SJSA1 (cell line): ENCODE measurements at regions not wholly inside any gene's neighbourhood (a gene's known extent, or its start where the extent isn't known, plus 50 kb on each side); places are given as distances from the start of the nearest gene placed in this dataset.

Experiments used
- DNase-seq, 2 experiments: peaks; one replicate each; pipeline ENCODE4 v3.0.0-alpha.2; 2015 to 2020; ENCODE audit warnings: low spot score in 2 of 2, low read depth in 1 of 2
- H3K27ac ChIP-seq: fragments of 250-450 bp; sonication (Bioruptor Pico); 2 replicates; pipeline ENCODE4 v1.5.1; 2020; ENCODE audit warnings: mild to moderate bottlenecking, moderate library complexity
- H3K27me3 ChIP-seq: fragments of 250-450 bp; sonication (Bioruptor Pico); replicated peaks from 2 replicates; pipeline ENCODE4 v1.5.1; 2020; ENCODE audit warnings: mild to moderate bottlenecking, moderate library complexity
- H3K36me3 ChIP-seq: fragments of 250-450 bp; sonication (Bioruptor Pico); 2 replicates; pipeline ENCODE4 v1.5.1; 2020; ENCODE audit warnings: mild to moderate bottlenecking
- H3K4me1 ChIP-seq: fragments of 250-450 bp; sonication (Bioruptor Pico); replicated peaks from 2 replicates; pipeline ENCODE4 v1.6.1; 2021; ENCODE audit warnings: mild to moderate bottlenecking
- H3K4me3 ChIP-seq: fragments of 250-450 bp; sonication (Bioruptor Pico); 2 replicates; pipeline ENCODE4 v1.5.1; 2020; ENCODE audit warnings: mild to moderate bottlenecking
- H3K9me3 ChIP-seq: fragments of 250-450 bp; sonication (Bioruptor Pico); replicated peaks from 2 replicates; pipeline ENCODE4 v1.5.1; 2020; ENCODE audit warnings: mild to moderate bottlenecking

DNA sequence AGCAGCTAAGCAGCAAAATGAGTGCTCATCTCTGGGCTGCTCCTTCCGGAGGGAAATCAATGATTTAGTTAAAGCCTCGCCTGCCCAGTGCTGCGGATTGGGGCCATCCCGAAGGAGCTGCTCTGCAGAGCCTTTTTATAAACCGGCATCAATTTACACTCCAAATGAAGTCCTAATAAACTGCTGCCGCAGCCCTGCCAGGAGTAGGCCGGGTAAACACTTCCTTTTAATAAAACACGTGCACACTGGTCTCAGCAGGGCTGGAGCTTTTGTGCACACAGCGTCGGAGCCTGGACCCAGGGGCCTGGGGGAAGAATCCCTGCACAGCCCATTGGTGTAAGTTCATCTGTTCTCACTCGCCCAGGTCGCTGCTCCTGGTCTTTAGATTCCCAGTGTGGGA lies 79.6 kb upstream of the HS3ST2 start:
- Histone ChIP-seq H3K27me3 (peaks cover 5% of the 10 kb centered on the region; the same call in 1 of the 2 replicates), H3K36me3 (no peaks in the 10 kb centered on the region), H3K9me3 (no peaks in the 10 kb centered on the region), H3K27ac (no peak overlapping the region), H3K4me3 (no peak overlapping the region), H3K4me1 (no peaks in the 10 kb centered on the region)
- no peak for DNase-seq

DNA sequence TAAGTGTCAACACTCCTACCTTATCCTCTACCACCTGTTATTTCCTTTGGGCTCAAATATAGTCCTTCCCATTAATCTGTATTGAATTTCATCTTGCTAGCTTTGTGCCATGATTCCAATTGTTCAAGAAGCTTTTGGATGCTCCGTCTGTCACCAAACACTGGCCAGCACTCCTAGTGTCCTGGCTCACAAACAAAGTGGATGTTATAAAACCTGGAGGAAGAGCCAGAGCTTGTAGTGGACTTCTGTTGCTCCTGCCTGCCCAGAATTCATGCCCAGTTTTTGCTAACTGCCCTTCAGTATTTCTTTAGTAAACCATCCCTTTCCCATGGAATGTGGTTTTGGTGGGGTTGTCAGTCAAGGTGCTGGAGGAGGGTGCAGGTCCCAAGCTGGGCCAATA lies 77.2 kb upstream of the HS3ST2 start:
- Histone ChIP-seq H3K4me3 (no peak overlapping the region), H3K36me3 (no peaks in the 10 kb centered on the region), H3K9me3 (no peaks in the 10 kb centered on the region), H3K27me3 (peaks cover 5% of the 10 kb centered on the region; the same call in 1 of the 2 replicates), H3K27ac (no peak overlapping the region), H3K4me1 (no peaks in the 10 kb centered on the region)
- no peak for DNase-seq

DNA sequence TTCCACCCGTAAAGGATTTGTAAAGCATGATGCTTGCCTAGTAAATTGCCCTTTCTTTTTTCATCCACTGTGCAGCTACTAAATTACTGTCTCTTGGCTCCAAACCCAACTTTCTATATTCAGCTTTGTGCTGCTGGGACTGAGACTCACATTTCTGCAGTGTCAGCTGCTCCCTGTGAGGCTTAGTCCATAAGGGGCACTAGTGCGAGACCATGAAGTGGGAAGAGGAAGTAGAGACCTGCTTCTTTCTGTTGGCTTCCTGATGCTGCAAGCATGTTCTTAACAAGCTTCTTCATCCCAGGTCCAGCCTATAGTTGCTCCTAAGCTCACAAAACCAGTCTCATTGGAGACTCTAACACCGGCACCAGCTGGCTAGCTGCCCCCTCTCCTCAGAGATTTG lies 74.9 kb upstream of the HS3ST2 start:
- no peak for DNase-seq
- Histone ChIP-seq H3K27ac (no peak overlapping the region), H3K27me3 (peaks cover 2% of the 10 kb centered on the region), H3K4me1 (no peaks in the 10 kb centered on the region), H3K36me3 (no peaks in the 10 kb centered on the region), H3K9me3 (no peaks in the 10 kb centered on the region), H3K4me3 (no peak overlapping the region)

DNA sequence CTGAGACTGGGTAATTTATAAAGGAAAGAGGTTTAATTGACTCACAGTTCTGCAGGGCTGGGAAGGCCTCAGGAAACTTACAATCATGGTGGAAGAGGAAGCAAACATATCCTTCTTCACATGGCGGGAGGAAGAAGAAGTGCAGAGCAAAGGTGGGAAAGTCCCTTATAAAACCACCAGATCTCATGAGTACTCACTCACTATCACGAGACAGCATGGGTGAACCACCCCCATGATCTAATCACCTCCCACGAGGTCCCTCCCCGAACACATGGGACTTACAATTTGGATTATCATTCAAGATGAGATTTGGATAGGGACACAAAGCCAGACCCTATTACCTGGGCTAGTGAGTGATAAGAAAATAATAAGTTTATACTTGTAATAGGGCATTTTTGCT lies 70.6 kb upstream of the HS3ST2 start:
- Histone ChIP-seq H3K27me3 (peaks cover 7% of the 10 kb centered on the region; the same call in 1 of the 2 replicates), H3K4me1 (no peaks in the 10 kb centered on the region), H3K4me3 (no peak overlapping the region), H3K9me3 (no peaks in the 10 kb centered on the region), H3K27ac (no peak overlapping the region), H3K36me3 (no peaks in the 10 kb centered on the region)
- DNase-seq = no peak

DNA sequence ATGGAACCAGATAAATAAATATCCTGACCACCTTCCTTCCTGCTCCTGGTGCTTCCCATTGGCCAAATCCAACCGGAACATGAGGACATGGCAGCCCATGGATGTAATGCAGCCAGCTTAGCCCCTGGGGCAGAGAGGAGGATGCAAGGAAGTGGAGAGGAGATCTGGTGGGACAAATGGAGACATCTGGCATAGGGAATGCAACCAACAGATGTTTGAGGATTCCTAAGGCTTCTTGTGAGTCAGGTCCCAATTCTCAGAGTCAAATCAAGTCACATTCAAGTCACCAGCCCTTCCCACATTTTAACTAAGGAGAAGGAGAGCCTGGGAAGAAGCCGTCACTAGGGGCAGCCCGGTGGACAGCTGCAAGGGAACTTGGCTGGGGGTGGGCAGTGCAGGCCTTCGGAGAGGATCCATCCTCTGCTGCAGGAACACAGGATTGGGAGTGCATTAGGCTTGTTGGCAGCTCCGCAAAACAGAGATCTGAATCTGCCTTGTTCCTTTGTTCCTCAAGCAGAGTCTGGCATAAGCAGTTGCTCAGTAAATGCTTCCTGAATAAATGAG lies 62.8 kb upstream of the HS3ST2 start:
- no peaks in the 10 kb centered on the region for H3K36me3 ChIP-seq
- no peaks in the 10 kb centered on the region for H3K27me3 ChIP-seq
- H3K9me3 ChIP-seq = no peaks in the 10 kb centered on the region
- DNase-seq = no peak
- no peak overlapping the region for H3K27ac ChIP-seq
- no peaks in the 10 kb centered on the region for H3K4me1 ChIP-seq
- H3K4me3 ChIP-seq = no peak overlapping the region

DNA sequence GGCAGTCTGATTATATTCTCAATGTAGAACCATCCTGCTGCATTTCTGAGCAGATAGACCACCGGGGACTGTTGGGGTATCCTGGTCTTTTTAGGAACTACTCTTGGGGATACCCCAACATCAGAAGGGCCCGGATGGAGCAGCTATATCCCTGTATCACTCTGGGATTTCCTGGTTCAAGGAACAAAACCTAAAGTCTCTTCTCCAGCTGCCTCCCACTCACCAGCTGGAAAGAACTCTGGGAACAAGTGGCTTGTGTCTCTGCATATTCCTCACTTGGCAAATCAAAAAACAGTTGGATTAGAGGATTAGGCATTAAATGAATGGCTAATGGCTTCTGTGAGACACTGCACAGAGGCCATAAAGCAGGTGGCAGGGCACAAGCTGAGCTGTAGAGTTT lies 62.3 kb upstream of the HS3ST2 start:
- Histone ChIP-seq H3K4me1 (no peaks in the 10 kb centered on the region), H3K27ac (no peak overlapping the region), H3K36me3 (no peaks in the 10 kb centered on the region), H3K4me3 (no peak overlapping the region), H3K27me3 (no peaks in the 10 kb centered on the region), H3K9me3 (no peaks in the 10 kb centered on the region)
- DNase-seq = no peak

DNA sequence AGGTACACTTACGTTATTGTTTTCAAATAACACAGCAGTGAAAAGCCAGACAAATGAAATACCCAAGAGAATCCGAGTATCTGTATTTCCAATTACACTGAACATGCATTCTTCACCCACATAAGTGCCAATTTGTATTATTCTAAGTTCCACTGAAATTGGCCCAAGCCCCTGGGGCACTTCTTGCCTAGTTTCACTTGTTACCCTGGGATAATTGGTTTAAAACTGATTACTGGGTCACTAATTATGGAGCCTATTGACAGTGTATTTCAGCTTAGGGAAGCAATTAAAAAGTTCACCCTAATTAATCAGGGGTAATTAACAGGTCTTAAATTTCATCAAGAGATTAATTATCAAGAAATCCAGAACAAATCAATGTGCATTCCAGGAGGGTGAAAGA lies 60.5 kb upstream of the HS3ST2 start:
- Histone ChIP-seq H3K27me3 (no peaks in the 10 kb centered on the region), H3K36me3 (no peaks in the 10 kb centered on the region), H3K27ac (no peak overlapping the region), H3K4me1 (no peaks in the 10 kb centered on the region), H3K9me3 (no peaks in the 10 kb centered on the region), H3K4me3 (no peak overlapping the region)
- DNase-seq = no peak

DNA sequence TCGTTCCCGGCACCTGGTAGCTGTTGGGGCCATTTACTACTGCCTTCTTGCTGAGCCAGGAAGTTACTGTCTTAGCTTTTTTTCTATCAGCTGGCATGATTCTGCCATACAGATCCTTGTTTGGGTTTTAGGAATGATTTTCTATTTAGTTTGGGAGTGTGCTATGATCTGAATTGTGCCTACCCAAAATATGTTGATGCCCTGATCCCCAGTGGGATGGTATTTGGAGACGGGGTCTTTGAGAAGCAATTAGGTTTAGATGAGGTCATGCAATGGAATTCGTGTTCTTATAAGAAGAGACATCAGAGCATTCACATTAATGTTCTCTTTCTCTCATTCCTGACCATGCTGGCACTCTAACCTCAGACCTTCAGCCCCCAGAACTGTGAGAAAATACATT lies 59.4 kb upstream of the HS3ST2 start:
- no peak overlapping the region for H3K4me3 ChIP-seq
- no peaks in the 10 kb centered on the region for H3K36me3 ChIP-seq
- H3K4me1 ChIP-seq = no peaks in the 10 kb centered on the region
- H3K27ac ChIP-seq = no peak overlapping the region
- H3K9me3 ChIP-seq = no peaks in the 10 kb centered on the region
- H3K27me3 ChIP-seq = no peaks in the 10 kb centered on the region
- DNase-seq = no peak

DNA sequence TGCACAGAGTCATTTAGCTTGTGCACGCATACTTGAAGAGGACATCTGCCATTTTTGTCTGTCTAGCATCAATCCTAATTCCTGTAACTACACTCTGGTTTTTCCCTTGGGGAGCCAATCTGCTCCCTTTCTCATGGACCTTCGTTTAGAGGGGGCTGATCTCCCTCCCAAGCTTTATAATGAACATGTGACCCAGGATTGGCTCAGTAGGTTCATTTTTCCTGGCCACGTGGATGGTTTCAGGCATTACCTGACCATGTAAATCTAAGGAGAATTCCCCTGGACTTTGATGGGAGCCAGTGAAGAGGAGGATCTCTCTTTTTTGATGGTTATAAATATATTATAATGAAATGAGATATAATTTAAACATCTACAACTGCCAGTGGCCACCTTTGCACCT lies 56.8 kb upstream of the HS3ST2 start:
- H3K36me3 ChIP-seq = no peaks in the 10 kb centered on the region
- H3K4me1 ChIP-seq = no peaks in the 10 kb centered on the region
- DNase-seq = no peak
- H3K4me3 ChIP-seq = no peak overlapping the region
- no peaks in the 10 kb centered on the region for H3K27me3 ChIP-seq
- no peak overlapping the region for H3K27ac ChIP-seq
- no peaks in the 10 kb centered on the region for H3K9me3 ChIP-seq

DNA sequence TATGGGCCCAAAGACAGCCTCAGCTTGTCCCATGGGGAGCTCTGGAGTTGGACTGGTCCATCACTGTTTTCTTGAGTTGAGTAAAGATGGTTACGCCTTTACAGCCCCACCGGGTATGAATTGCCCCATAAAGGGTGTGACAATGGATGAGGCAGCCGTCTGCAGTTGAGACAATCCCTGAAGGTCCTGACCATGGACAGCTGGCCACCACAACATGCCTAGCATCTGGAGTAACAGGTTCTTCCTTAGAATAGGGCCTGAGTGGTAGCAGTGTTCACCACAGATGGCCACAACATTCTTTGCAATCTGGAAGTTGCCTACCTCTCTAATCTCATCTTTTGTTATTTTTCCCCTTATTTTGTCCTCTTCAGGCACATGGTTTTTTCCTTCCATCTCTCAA lies 51.5 kb upstream of the HS3ST2 start:
- Histone ChIP-seq H3K27me3 (no peaks in the 10 kb centered on the region), H3K27ac (no peak overlapping the region), H3K4me1 (no peaks in the 10 kb centered on the region)

DNA sequence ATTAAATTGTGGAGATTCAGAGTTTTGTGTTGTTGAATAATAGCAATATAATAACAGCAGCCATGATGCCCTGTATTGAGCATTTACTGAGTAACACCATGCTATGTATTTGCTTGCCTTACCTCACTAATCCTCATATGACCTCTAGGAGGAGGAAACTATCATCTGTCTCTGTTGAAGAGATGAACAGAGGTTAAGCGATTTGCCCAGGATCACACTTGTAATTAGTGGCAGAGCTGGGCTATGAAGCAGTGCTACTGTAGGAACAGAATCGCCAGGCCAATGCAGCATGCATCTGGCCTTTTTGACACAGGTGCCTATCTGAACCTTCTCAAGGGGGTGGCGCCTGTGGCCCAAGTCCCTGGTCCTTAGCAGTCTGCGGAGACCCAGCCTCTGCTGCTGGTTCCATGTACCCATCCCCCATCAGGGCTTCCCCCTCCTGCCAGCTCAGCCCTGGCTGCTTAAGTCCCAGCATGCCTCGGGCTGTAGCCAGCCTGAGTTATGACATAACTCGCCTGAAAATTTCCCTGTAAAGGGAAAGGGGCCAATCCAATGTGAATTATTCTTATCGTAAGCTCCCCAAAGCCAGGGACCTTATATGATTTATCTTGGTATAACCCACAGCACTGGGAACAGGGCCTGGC lies 50.4 kb upstream of the HS3ST2 start:
- no peaks in the 10 kb centered on the region for H3K27me3 ChIP-seq
- no peaks in the 10 kb centered on the region for H3K9me3 ChIP-seq
- no peak for DNase-seq
- H3K4me3 ChIP-seq = no peak overlapping the region
- no peak overlapping the region for H3K27ac ChIP-seq
- no peaks in the 10 kb centered on the region for H3K4me1 ChIP-seq
- H3K36me3 ChIP-seq = no peaks in the 10 kb centered on the region

More for the DNA sequence above, 51.5 kb upstream of the HS3ST2 start:
- H3K4me3 ChIP-seq = no peak overlapping the region
- no peaks in the 10 kb centered on the region for H3K36me3 ChIP-seq
- H3K9me3 ChIP-seq = no peaks in the 10 kb centered on the region
- no peak for DNase-seq
